ACC112 (cell line): ENCODE measurements at regions not wholly inside any gene's neighbourhood (a gene's known extent, or its start where the extent isn't known, plus 50 kb on each side); places are given as distances from the start of the nearest gene placed in this dataset.
"Not testable (repeated sequence)": the region's sequence is repeated elsewhere in the genome, so short reads cannot be mapped to it uniquely, and the experiment has no call there.

Experiments used
- H2AFZ ChIP-seq: fragments of 200-600 bp; sonication (generic); one replicate; pipeline ENCODE4 v1.6.0; 2017; ENCODE audit warnings: antibody characterized with exemption, low read length; ENCODE audit not compliant: unreplicated experiment
- H3K27ac ChIP-seq: fragments of 200-600 bp; sonication (generic); 2 replicates; pipeline ENCODE4 v1.5.1; 2014; ENCODE audit warnings: low read depth, mild to moderate bottlenecking, antibody characterized with exemption, low read length, moderate library complexity
- H3K27me3 ChIP-seq: fragments of 200-600 bp; sonication (generic); 2 replicates; pipeline ENCODE4 v1.6.1; 2014; ENCODE audit warnings: mild to moderate bottlenecking, antibody characterized with exemption, low read length, moderate library complexity, mixed read lengths; ENCODE audit not compliant: insufficient read depth
- H3K36me3 ChIP-seq: fragments of 200-600 bp; sonication (generic); 2 replicates; pipeline ENCODE4 v1.6.1; 2016; ENCODE audit warnings: mild to moderate bottlenecking, antibody characterized with exemption, low read length, moderate library complexity, mixed read lengths; ENCODE audit not compliant: insufficient read depth
- H3K4me1 ChIP-seq: fragments of 200-600 bp; sonication (generic); one replicate; pipeline ENCODE4 v1.6.1; 2016; ENCODE audit warnings: low read length, mixed read lengths; ENCODE audit not compliant: insufficient read depth, unreplicated experiment, control insufficient read depth
- H3K4me3 ChIP-seq: fragments of 200-600 bp; sonication (generic); 2 replicates; pipeline ENCODE4 v1.5.1; 2014; ENCODE audit warnings: mild to moderate bottlenecking, low read depth, low read length
- H3K79me2 ChIP-seq: fragments of 200-600 bp; sonication (generic); one replicate; pipeline ENCODE4 v1.6.0; 2016; ENCODE audit warnings: low read length; ENCODE audit not compliant: control insufficient read depth, unreplicated experiment, insufficient read depth

DNA sequence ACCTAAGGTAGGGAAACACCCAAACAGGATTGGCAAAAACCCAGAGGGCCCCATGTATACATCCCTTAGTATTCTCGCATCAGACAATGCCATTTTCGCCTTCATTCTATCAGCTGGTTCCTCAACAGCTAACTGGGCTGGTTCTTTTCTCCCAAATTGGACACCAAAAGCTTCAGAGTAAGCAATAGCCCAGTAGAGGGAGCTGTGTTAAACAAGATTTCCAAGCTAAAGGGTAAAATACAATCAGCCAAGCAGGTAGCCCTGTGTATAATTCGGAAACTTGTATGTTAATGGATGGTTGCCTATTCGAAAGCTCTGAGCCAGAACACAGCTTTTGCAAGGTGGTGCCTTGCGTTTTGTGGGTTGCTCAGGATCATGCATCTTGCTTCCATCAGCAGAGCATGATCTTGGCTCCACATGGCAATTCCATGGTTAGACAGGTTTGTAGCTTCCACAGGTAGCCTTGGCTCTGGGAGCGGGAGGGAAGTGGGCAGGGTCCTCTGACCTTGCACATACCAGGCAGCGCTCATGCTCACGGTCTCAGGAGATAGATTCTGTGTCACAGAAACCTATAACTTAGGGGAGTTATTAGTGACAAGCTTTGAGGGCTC, 115.2 kb upstream of the LNX1 start:
- Histone ChIP-seq H2AFZ (peak overlapping the region; percentile 42), H3K27ac (no peak overlapping the region), H3K27me3 (no peaks in the 10 kb centered on the region), H3K79me2 (no peaks in the 10 kb centered on the region), H3K36me3 (no peaks in the 10 kb centered on the region), H3K4me3 (no peak overlapping the region), H3K4me1 (peaks cover 51% of the 10 kb centered on the region)

DNA sequence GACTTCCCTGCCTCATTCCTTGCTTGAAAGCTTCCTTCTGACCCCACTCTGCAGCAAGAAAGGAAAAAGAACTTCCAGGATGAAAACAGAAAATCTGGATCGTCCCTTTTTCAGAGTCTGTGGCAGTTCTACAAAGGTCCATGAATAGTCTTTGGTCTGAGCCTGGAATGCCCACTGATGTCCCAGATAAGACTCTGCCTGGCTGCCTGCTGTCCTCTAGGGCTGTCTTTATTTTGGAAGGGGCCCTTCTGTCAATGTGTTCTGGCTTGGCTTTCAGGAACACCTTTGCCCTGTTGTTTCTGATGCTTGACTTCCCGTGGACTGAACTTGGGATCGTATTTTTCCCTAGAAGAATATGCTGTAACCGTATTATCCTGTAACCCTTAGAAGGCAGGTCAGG, 114.7 kb upstream of the LNX1 start:
- Histone ChIP-seq H3K36me3 (no peaks in the 10 kb centered on the region), H3K27me3 (no peaks in the 10 kb centered on the region), H2AFZ (peak overlapping the region; percentile 42), H3K79me2 (no peaks in the 10 kb centered on the region), H3K27ac (no peak overlapping the region), H3K4me1 (peaks cover 48% of the 10 kb centered on the region), H3K4me3 (no peak overlapping the region)

DNA sequence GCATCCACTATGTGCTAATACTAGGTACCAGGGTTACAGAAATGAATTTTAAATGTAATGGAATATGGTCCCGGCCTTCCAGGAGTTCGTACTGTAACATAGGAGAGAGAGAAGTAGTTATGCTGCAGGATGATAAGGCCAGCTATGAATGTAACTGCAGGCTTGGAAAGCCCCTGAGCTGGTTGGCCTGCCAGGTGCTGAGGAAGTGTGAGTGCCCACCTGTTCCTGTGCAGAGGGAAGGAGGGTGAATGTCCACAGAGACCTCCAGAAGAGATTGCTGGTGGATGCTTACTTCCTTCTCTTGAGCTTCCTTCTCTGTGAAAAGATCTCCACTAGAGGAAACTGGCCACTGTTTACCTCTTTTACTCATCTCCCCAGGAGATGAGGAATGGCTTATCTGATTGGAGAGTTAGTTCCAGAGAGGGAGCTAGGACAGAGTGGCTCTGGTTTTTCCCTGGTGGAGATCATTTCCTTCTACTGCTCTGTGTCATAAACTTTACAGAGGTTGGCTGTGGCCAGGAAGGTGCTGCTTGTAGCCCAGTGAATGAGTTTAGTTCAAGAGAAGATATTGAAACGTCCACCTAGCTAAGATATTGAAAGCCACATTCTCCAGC, 114.0 kb upstream of the LNX1 start:
- no peaks in the 10 kb centered on the region for H3K79me2 ChIP-seq
- H3K4me1 ChIP-seq, result peaks cover 48% of the 10 kb centered on the region
- H3K27ac ChIP-seq, result no peak overlapping the region
- H2AFZ ChIP-seq, result peak overlapping the region; percentile 42
- no peak overlapping the region for H3K4me3 ChIP-seq
- no peaks in the 10 kb centered on the region for H3K36me3 ChIP-seq
- no peaks in the 10 kb centered on the region for H3K27me3 ChIP-seq

GRCh38 chr4:53704329-53704728, 113.0 kb upstream of the LNX1 start:
- H3K36me3 ChIP-seq, result no peaks in the 10 kb centered on the region
- H2AFZ ChIP-seq, result no peak overlapping the region
- H3K27ac ChIP-seq, result no peak overlapping the region
- H3K4me3 ChIP-seq, result no peak overlapping the region
- peaks cover 44% of the 10 kb centered on the region for H3K4me1 ChIP-seq
- H3K27me3 ChIP-seq, result no peaks in the 10 kb centered on the region
- no peaks in the 10 kb centered on the region for H3K79me2 ChIP-seq

- H2AFZ ChIP-seq, result peak overlapping the region; percentile 25
- H3K27ac ChIP-seq, result peak overlapping the region; percentile 71
- H3K4me3 ChIP-seq, result peak overlapping the region; percentile 62
- H3K27me3 ChIP-seq, result no peaks in the 10 kb centered on the region
- peaks cover 43% of the 10 kb centered on the region for H3K4me1 ChIP-seq
- H3K36me3 ChIP-seq, result no peaks in the 10 kb centered on the region
- no peaks in the 10 kb centered on the region for H3K79me2 ChIP-seq
Observed at GRCh38 chr4:53703267-53703655, 112.0 kb upstream of the LNX1 start.

DNA sequence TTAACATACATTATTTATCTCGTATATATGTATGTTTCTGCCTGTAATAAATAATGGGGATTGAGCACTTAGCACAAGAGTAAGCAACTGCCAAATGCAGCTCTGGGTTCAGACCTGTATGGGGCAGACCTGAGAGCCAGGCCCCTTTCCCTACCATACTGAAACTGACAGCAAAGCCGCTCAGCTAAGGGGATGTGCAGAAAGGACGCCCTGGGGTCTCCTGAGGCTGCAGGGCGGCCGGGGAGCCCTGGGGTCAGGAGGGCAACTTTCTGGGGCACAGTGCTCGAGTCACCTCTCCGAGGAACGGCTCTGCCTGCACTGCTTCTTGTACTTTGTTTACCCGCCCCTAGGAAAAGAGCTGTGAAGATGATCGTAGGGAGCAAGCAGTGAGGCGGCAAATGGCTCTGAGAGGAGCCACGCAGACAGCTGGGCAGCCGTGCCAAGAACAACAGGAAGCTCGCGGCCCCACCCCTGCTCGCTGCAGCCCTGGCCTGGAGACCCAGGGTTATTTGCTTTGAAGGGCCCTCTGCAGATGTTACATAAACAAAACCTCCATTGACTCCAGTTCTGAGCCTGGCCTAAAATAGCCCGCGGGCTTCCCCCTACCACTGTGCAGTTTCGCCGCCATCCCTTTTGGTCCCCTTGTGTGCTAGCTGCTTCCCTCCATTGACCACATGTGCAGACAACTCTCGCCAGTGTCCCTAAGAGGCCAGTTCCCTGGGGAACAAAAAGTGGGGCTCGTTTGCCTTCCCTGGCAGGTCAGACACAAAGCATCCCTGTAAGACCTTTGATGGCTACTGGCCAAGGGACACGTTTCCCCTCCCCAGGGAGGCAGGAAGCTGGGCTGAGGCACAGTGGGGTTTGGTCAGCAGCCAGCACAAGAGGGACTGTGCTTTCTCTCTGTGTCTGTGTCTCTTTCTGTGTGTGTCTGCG, 111.3 kb upstream of the LNX1 start:
- peak overlapping the region; percentile 52 for H2AFZ ChIP-seq
- H3K4me3 ChIP-seq, result peak overlapping the region; percentile 62
- no peaks in the 10 kb centered on the region for H3K27me3 ChIP-seq
- no peaks in the 10 kb centered on the region for H3K36me3 ChIP-seq
- H3K79me2 ChIP-seq, result no peaks in the 10 kb centered on the region
- peak overlapping the region; percentile 71 for H3K27ac ChIP-seq
- H3K4me1 ChIP-seq, result peaks cover 48% of the 10 kb centered on the region

- not testable (repeated sequence) for H2AFZ ChIP-seq, H3K79me2 ChIP-seq, H3K4me3 ChIP-seq, H3K27me3 ChIP-seq, H3K27ac ChIP-seq, H3K36me3 ChIP-seq
- H3K4me1 ChIP-seq, result peaks cover 39% of the 10 kb centered on the region
Observed at GRCh38 chr4:53701260-53701659, 110.0 kb upstream of the LNX1 start.

DNA sequence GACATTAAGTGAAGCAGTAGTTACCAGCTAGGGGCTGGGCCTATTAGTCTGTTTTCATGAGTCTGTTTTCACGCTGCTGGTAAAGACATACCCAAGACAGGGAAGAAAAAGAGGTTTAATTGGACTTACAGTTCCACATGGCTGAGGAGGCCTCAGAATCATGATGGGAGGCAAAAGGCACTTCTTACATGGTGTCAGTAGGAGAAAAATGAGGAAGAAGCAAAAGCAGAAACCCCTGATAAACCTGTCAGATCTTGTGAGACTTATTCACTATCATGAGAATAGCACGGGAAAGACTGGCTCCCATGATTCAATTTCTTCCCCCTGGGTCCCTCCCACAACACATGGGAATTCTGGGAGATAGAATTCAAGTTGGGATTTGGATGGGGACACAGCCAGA, 108.0 kb upstream of the LNX1 start:
- not testable (repeated sequence) for H2AFZ ChIP-seq, H3K79me2 ChIP-seq, H3K27me3 ChIP-seq, H3K27ac ChIP-seq, H3K4me3 ChIP-seq, H3K36me3 ChIP-seq
- H3K4me1 ChIP-seq, result peaks cover 31% of the 10 kb centered on the region

DNA sequence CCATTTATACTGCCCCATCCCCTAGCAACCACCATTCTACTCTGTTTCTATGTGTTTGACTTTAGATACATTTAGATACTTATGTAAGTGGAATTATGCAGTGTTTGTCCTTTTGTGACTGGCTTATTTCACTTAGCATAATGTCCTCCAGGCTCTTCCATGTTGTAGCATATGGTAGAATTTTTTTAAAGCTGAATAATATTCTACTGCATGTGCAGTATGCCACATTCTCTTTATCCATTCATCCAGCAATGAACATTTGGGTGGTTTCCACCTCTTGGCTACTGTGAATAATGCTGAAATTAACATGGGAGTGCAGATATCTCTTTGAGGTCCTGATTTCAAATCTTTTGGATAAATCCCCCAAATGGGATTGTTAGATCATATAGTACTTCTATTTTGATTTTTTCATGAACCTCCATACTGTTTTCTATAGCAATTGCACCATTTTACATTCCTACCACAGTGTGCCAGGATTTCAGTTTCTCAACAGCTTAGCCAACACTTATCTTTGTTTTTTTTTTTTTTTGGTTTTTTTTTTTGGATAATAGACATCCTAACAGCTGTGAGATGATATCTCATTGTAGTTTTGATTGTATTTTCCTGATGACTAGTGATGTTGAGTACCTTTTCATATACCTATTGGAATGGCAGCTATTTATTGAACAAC, 105.9 kb upstream of the LNX1 start:
- H3K4me3 ChIP-seq, result no peak overlapping the region
- no peak overlapping the region for H2AFZ ChIP-seq
- H3K27ac ChIP-seq, result no peak overlapping the region
- H3K27me3 ChIP-seq, result no peaks in the 10 kb centered on the region
- no peaks in the 10 kb centered on the region for H3K36me3 ChIP-seq
- H3K79me2 ChIP-seq, result no peaks in the 10 kb centered on the region
- H3K4me1 ChIP-seq, result peaks cover 20% of the 10 kb centered on the region

DNA sequence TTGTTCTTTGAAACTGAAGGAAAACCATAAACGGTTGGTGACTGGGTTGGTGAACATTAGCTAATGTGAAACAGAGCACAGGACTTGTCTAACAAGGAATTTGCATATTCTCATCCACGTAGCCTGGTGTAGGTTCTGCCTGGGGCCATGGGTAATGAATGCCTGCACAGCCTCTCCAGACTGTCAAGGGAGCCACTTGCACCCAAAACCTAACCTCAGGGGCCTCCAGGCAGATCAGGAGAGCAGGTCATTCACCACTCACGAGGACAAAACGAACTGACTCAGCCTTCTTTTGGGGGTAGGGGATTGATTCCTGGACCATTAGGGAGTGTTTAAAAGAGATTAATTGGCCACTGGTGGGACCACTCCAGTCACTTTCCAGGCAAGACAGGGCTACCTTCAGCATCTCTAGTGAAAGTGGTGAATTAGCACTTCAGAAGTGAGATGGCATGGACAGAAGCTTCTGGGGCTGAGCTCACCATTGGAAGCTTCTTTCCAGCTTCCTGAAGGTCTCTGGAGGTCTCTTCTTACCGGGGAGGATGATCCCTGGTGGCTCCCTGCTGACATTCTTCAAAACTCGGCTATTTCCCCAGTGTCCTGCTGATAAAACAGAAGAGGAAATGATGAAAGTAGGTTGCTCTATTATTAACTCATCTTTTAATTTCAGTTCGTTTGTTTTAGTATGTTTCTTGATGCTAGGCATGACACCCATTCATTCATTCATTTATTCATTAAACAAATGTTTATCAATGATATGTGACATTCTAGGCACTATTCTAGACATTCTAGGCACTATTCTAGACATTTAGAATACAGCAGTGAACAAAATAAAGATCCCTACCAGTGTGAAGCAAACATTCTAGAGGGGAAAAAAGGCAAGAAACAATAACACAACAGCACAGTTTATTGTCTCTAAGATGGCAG, 104.5 kb upstream of the LNX1 start:
- Histone ChIP-seq H3K4me1 (peaks cover 16% of the 10 kb centered on the region), H2AFZ (no peak overlapping the region), H3K27me3 (no peaks in the 10 kb centered on the region), H3K36me3 (no peaks in the 10 kb centered on the region), H3K79me2 (no peaks in the 10 kb centered on the region), H3K4me3 (no peak overlapping the region), H3K27ac (no peak overlapping the region)
